ENCODE measurements at regions not wholly inside any gene's neighbourhood (a gene's known extent, or its start where the extent isn't known, plus 50 kb on each side); places are given as distances from the start of the nearest gene placed in this dataset.

DNA sequence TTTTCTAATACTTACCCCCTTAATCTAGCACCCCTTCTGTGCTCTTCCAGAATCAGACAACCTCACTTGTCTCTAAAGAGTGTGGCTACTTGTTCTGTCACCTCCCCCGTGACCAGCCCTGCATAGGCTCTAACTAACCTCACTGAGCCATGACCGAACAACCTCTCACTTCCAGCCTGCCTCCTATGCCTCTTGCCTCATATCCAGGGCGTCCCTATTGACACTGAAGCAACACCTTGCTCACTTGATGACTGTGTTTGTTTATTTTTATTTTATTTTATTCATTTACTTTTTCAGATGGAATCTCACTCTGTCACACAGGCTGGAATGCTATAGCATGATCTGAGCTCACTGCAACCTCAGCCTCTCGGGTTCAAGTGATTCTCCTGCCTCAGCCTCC is 235.1 kb upstream of the B3GALT2 start (continued):
- TF ChIP-seq ZNF609 (CRISPR knock-in tag; IDR thresholded peaks at IDR 0.05; ENCODE audit: borderline replicate concordance) (no peak), ETV6 (IDR thresholded peaks at IDR 0.05; ENCODE audit: borderline replicate concordance in 1 of 2, low read depth in 2 of 2, low read length in 1 of 2) (no peak), ETV6 (CRISPR knock-in tag; IDR thresholded peaks at IDR 0.05; ENCODE audit: borderline replicate concordance) (no peak), GTF2A2 (tag; IDR thresholded peaks at IDR 0.05) (no peak), NONO (IDR thresholded peaks at IDR 0.05; ENCODE audit: low read depth in 2 of 2, low read length in 1 of 2) (no peak), HOMEZ (CRISPR knock-in tag; IDR thresholded peaks at IDR 0.05) (no peak), ZNF263 (CRISPR knock-in tag; IDR thresholded peaks at IDR 0.05; ENCODE audit: borderline replicate concordance) (no peak), OTX1 (CRISPR knock-in tag; IDR thresholded peaks at IDR 0.05) (no peak)

All from K562 (cell line).